MM.1S (cell line): ENCODE measurements at regions not wholly inside any gene's neighbourhood (a gene's known extent, or its start where the extent isn't known, plus 50 kb on each side); places are given as distances from the start of the nearest gene placed in this dataset.

Experiments
- DNase-seq: peaks from one replicate; pipeline ENCODE4 v3.0.0-alpha.2; 2015
- H2AFZ ChIP-seq: fragments of 300-600 bp; sonication (generic); 2 replicates; pipeline ENCODE4 v1.6.0; 2016; ENCODE audit warnings: antibody characterized with exemption, low read length
- H3F3A ChIP-seq: fragments of 300-600 bp; sonication (generic); 2 replicates; pipeline ENCODE4 v1.6.1; 2016; ENCODE audit warnings: mild to moderate bottlenecking, antibody characterized with exemption, low read length, moderate library complexity, mixed read lengths; ENCODE audit not compliant: insufficient read depth
- H3K27ac ChIP-seq: fragments of 300-600 bp; sonication (generic); 2 replicates; pipeline ENCODE4 v1.5.1; 2016; ENCODE audit warnings: mild to moderate bottlenecking, low read length
- H3K27me3 ChIP-seq: fragments of 300-600 bp; sonication (generic); replicated peaks from 2 replicates; pipeline ENCODE4 v1.6.0; 2016; ENCODE audit warnings: low read length; ENCODE audit not compliant: insufficient read depth
- H3K36me3 ChIP-seq: fragments of 300-600 bp; sonication (generic); replicated peaks from 2 replicates; pipeline ENCODE4 v1.6.1; 2016; ENCODE audit warnings: mild to moderate bottlenecking, low read length, mixed read lengths; ENCODE audit not compliant: insufficient read depth
- H3K4me1 ChIP-seq: fragments of 300-600 bp; sonication (generic); 2 replicates; pipeline ENCODE4 v1.6.1; 2016; ENCODE audit warnings: low read length, mixed read lengths
- H3K4me2 ChIP-seq: fragments of 300-600 bp; sonication (generic); 2 replicates; pipeline ENCODE4 v1.6.0; 2016; ENCODE audit warnings: low read depth, low read length
- H3K4me3 ChIP-seq: fragments of 300-600 bp; sonication (generic); 2 replicates; pipeline ENCODE4 v1.5.1; 2016; ENCODE audit warnings: low read length, mixed read lengths
- H3K79me2 ChIP-seq: fragments of 300-600 bp; sonication (generic); 2 replicates; pipeline ENCODE4 v1.6.1; 2016; ENCODE audit warnings: mixed run types, low read length, mixed read lengths
- H3K9ac ChIP-seq: fragments of 300-600 bp; sonication (generic); 2 replicates; pipeline ENCODE4 v1.6.1; 2016; ENCODE audit warnings: low read length, mixed read lengths
- H3K9me2 ChIP-seq: fragments of 300-600 bp; sonication (generic); replicated peaks from 2 replicates; pipeline ENCODE4 v1.6.1; 2016; ENCODE audit warnings: mild to moderate bottlenecking, low read length, mixed read lengths; ENCODE audit not compliant: insufficient read depth
- H3K9me3 ChIP-seq: fragments of 300-600 bp; sonication (generic); replicated peaks from 2 replicates; pipeline ENCODE4 v1.6.1; 2016; ENCODE audit warnings: mild to moderate bottlenecking, low read length, mixed read lengths; ENCODE audit not compliant: insufficient read depth
- H4K20me1 ChIP-seq: fragments of 300-600 bp; sonication (generic); 2 replicates; pipeline ENCODE4 v1.6.1; 2016; ENCODE audit warnings: mild to moderate bottlenecking, low read length, moderate library complexity, mixed read lengths; ENCODE audit not compliant: insufficient read depth
- EZH2 ChIP-seq: fragments of 300-600 bp; sonication (generic); optimal IDR thresholded peaks from 2 replicates; pipeline ENCODE3; 2017; ENCODE audit warnings: low read depth, mild to moderate bottlenecking, antibody characterized with exemption, low read length, mixed read lengths
- EZH2phosphoT487 ChIP-seq: fragments of 300-600 bp; sonication (generic); IDR thresholded peaks from 2 replicates; pipeline ENCODE4 v1.6.1; 2018; ENCODE audit warnings: antibody characterized with exemption, low read length
- TF ChIP-seq, protein P1 (sequence below): fragments of 300-600 bp; sonication (generic); IDR thresholded peaks from 2 replicates; pipeline ENCODE4 v1.5.1; 2016; ENCODE audit warnings: antibody characterized with exemption, low read length, mixed read lengths

GRCh38 chr18:73669297-73669696, 478.3 kb downstream of the FBXO15 start:
- TF ChIP-seq EZH2 (no peak), EZH2phosphoT487 (no peak)
- TF ChIP-seq, protein P1, sequence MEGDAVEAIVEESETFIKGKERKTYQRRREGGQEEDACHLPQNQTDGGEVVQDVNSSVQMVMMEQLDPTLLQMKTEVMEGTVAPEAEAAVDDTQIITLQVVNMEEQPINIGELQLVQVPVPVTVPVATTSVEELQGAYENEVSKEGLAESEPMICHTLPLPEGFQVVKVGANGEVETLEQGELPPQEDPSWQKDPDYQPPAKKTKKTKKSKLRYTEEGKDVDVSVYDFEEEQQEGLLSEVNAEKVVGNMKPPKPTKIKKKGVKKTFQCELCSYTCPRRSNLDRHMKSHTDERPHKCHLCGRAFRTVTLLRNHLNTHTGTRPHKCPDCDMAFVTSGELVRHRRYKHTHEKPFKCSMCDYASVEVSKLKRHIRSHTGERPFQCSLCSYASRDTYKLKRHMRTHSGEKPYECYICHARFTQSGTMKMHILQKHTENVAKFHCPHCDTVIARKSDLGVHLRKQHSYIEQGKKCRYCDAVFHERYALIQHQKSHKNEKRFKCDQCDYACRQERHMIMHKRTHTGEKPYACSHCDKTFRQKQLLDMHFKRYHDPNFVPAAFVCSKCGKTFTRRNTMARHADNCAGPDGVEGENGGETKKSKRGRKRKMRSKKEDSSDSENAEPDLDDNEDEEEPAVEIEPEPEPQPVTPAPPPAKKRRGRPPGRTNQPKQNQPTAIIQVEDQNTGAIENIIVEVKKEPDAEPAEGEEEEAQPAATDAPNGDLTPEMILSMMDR: no peak
- Histone ChIP-seq H3K9me3 (no peaks in the 10 kb centered on the region), H3K4me2 (no peak overlapping the region), H3F3A (0 out of 2 replicates have a peak, but pooled peaks cover 3% of the 10 kb centered on the region), H3K9ac (no peak overlapping the region), H3K27me3 (no peaks in the 10 kb centered on the region), H3K4me3 (no peak overlapping the region), H3K36me3 (no peaks in the 10 kb centered on the region), H2AFZ (no peak overlapping the region), H3K4me1 (peaks cover 7% of the 10 kb centered on the region), H3K27ac (no peak overlapping the region), H3K79me2 (no peaks in the 10 kb centered on the region), H4K20me1 (no peaks in the 10 kb centered on the region), H3K9me2 (no peaks in the 10 kb centered on the region)
- DNase-seq: no peak

DNA sequence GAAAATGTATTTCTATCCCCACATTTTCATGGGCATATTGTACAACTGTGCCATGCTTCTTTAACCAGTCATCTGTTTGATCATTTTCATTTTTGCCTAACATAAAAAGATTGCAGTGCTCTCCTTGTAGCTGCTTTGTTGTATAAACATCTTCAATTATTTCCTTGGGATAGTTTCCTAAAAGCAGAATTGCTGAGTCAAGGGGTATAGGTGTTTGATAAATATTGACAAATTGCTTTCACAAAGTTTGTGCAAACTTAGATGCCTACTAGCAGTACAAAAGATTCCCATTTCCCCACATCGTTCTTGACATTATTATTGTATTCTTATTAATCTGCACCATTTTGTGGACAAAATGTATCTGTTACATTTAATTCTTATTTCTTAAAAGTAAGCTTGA, 479.6 kb downstream of the FBXO15 start:
- H4K20me1 ChIP-seq: no peaks in the 10 kb centered on the region
- no peaks in the 10 kb centered on the region for H3K36me3 ChIP-seq
- no peaks in the 10 kb centered on the region for H3K9me2 ChIP-seq
- H3K27me3 ChIP-seq: no peaks in the 10 kb centered on the region
- DNase-seq: no peak
- TF ChIP-seq, protein P1: no peak
- TF ChIP-seq EZH2phosphoT487: no peak
- no peak for TF ChIP-seq EZH2
- no peak overlapping the region for H3K4me2 ChIP-seq
- H3K9me3 ChIP-seq: no peaks in the 10 kb centered on the region
- no peak overlapping the region for H3K27ac ChIP-seq
- peaks cover 7% of the 10 kb centered on the region for H3K4me1 ChIP-seq
- no peak overlapping the region for H3K4me3 ChIP-seq
- H3F3A ChIP-seq: 0 out of 2 replicates have a peak, but pooled peaks cover 3% of the 10 kb centered on the region
- H3K9ac ChIP-seq: no peak overlapping the region
- no peak overlapping the region for H2AFZ ChIP-seq
- H3K79me2 ChIP-seq: no peaks in the 10 kb centered on the region

- TF ChIP-seq EZH2 (no peak), EZH2phosphoT487 (no peak)
- TF ChIP-seq, protein P1: no peak
- Histone ChIP-seq H3K27me3 (no peaks in the 10 kb centered on the region), H3K79me2 (no peaks in the 10 kb centered on the region), H3K9me3 (no peaks in the 10 kb centered on the region), H3K4me1 (peaks cover 7% of the 10 kb centered on the region), H3K4me2 (no peak overlapping the region), H2AFZ (no peak overlapping the region), H3K9me2 (no peaks in the 10 kb centered on the region), H3K36me3 (no peaks in the 10 kb centered on the region), H3K4me3 (no peak overlapping the region), H3K9ac (no peak overlapping the region), H3F3A (0 out of 2 replicates have a peak, but pooled peaks cover 3% of the 10 kb centered on the region), H4K20me1 (no peaks in the 10 kb centered on the region), H3K27ac (no peak overlapping the region)
- DNase-seq: no peak
Measured at GRCh38 chr18:73666772-73667171, 480.9 kb downstream of the FBXO15 start.
